H1 (cell line): ENCODE measurements at regions not wholly inside any gene's neighbourhood (a gene's known extent, or its start where the extent isn't known, plus 50 kb on each side); places are given as distances from the start of the nearest gene placed in this dataset.

ENCODE experiments used
- CTCF ChIA-PET: fragments of 300-600 bp; sonication (Branson Sonifier 250); formaldehyde crosslinking; loops from one replicate; lab custom pipeline; 2021; ENCODE audit not compliant: partially characterized antibody; lab: Charles Lee
- POLR2A ChIA-PET: fragments of 300-600 bp; sonication (Branson Sonifier 250); formaldehyde crosslinking; loops from one replicate; lab custom pipeline; 2021; ENCODE audit warnings: inconsistent platforms; ENCODE audit not compliant: partially characterized antibody; lab: Charles Lee
- DNase-seq, 2 experiments: peaks; one replicate each; pipeline versions ENCODE4 v3.0.0 to v3.0.0-alpha.2; 2010 to 2022; ENCODE audit warnings: low spot score in 2 of 2, low read depth in 1 of 2, mixed read lengths in 1 of 2
- FAIRE-seq: peaks from 2 replicates; lab custom pipeline; 2011; peaks lifted over from hg19 to GRCh38; lab: Jason Lieb, UNC
- H2AFZ ChIP-seq: 2 replicates; pipeline ENCODE4 v1.8.1; 2012; ENCODE audit warnings: low read length, inconsistent platforms
- H2AK5ac ChIP-seq: 2 replicates; pipeline ENCODE4 v1.6.1; 2013; ENCODE audit warnings: low read depth, low read length
- H2BK120ac ChIP-seq: replicated peaks from 2 replicates; pipeline ENCODE3; 2013; ENCODE audit warnings: low read depth, low read length, inconsistent platforms
- H2BK12ac ChIP-seq: 2 replicates; pipeline ENCODE4 v1.6.1; 2013; ENCODE audit warnings: low read depth, low read length
- H2BK15ac ChIP-seq: 2 replicates; pipeline ENCODE4 v1.6.1; 2013; ENCODE audit warnings: low read length
- H2BK20ac ChIP-seq: 2 replicates; pipeline ENCODE4 v1.6.1; 2013; ENCODE audit warnings: low read length
- H2BK5ac ChIP-seq: 2 replicates; pipeline ENCODE4 v1.6.1; 2013; ENCODE audit warnings: low read depth, low read length
- H3K14ac ChIP-seq: 2 replicates; pipeline ENCODE4 v1.6.1; 2013; ENCODE audit warnings: inconsistent platforms; ENCODE audit not compliant: insufficient read length
- H3K18ac ChIP-seq: 2 replicates; pipeline ENCODE4 v1.6.1; 2013; ENCODE audit warnings: low read length; ENCODE audit errors: extremely low read depth
- H3K23ac ChIP-seq: 2 replicates; pipeline ENCODE4 v1.6.1; 2013; ENCODE audit warnings: inconsistent platforms; ENCODE audit not compliant: insufficient read length
- H3K23me2 ChIP-seq: 2 replicates; pipeline ENCODE4 v1.6.1; 2013; ENCODE audit warnings: low read depth, low read length
- H3K27ac ChIP-seq: 2 replicates; pipeline ENCODE4 v1.6.1; 2011; ENCODE audit warnings: low read depth, low read length, inconsistent platforms
- H3K27me3 ChIP-seq, 4 experiments: replicated peaks in 1 of 4; 1 replicate in 1 of 4; 2 replicates in 3 of 4; pipeline versions ENCODE4 v1.6.1 to v1.8.1; 2011 to 2013; ENCODE audit warnings: low read length in 3 of 4, mild to moderate bottlenecking in 3 of 4, inconsistent platforms in 2 of 4, mixed read lengths in 2 of 4, moderate library complexity in 1 of 4; ENCODE audit not compliant: control insufficient read depth in 3 of 4, insufficient read depth in 3 of 4; ENCODE audit errors: extremely low read depth in 1 of 4
- H3K36me3 ChIP-seq, 4 experiments: 2 replicates each; pipeline versions ENCODE4 v1.6.1 to v1.8.1; 2011 to 2013; ENCODE audit warnings: mild to moderate bottlenecking in 4 of 4, low read length in 3 of 4, moderate library complexity in 2 of 4, control low read depth in 1 of 4, inconsistent platforms in 1 of 4; ENCODE audit not compliant: insufficient read depth in 4 of 4, control insufficient read depth in 2 of 4
- H3K4ac ChIP-seq: replicated peaks from 2 replicates; pipeline ENCODE3; 2013; ENCODE audit warnings: low read length, low read depth, mixed read lengths, inconsistent platforms; ENCODE audit not compliant: insufficient read length
- H3K4me1 ChIP-seq, 4 experiments: replicated peaks in 1 of 4; 1 replicate in 1 of 4; 2 replicates in 3 of 4; pipeline versions ENCODE4 v1.6.1 to v1.8.1; 2011 to 2013; ENCODE audit warnings: low read length in 3 of 4, inconsistent platforms in 2 of 4, mixed read lengths in 1 of 4; ENCODE audit not compliant: insufficient read depth in 4 of 4, control insufficient read depth in 3 of 4
- H3K4me2 ChIP-seq, 2 experiments: 2 replicates each; pipeline versions ENCODE4 v1.6.1 to v1.8.1; 2011 to 2013; ENCODE audit warnings: low read depth in 2 of 2, low read length in 2 of 2, control low read depth in 1 of 2, inconsistent platforms in 1 of 2, mild to moderate bottlenecking in 1 of 2; ENCODE audit not compliant: insufficient read depth in 1 of 2
- H3K4me3 ChIP-seq, 4 experiments: fragments of 200-600, 300-600 bp in 1 of 4; sonication (generic), shearing (Covaris generic), sonication (Bioruptor Twin) in 1 of 4; 2 replicates each; pipeline versions ENCODE4 v1.5.1 to v1.8.1; 2011 to 2016; ENCODE audit warnings: low read length in 4 of 4, low read depth in 3 of 4, control low read depth in 2 of 4, inconsistent platforms in 2 of 4, mild to moderate bottlenecking in 2 of 4, mixed read lengths in 1 of 4, moderate library complexity in 1 of 4; ENCODE audit not compliant: insufficient read depth in 2 of 4; ENCODE audit errors: extremely low read depth in 1 of 4
- H3K56ac ChIP-seq: replicated peaks from 2 replicates; pipeline ENCODE3; 2013; ENCODE audit warnings: low read depth, mild to moderate bottlenecking, mixed read lengths, low read length, inconsistent platforms; ENCODE audit not compliant: insufficient read length
- H3K79me1 ChIP-seq: 2 replicates; pipeline ENCODE4 v1.6.1; 2013; ENCODE audit warnings: low read depth, low read length, control low read depth
- H3K79me2 ChIP-seq, 2 experiments: 2 replicates each; pipeline versions ENCODE4 v1.6.1 to v1.8.1; 2012 to 2013; ENCODE audit warnings: low read length in 2 of 2, mild to moderate bottlenecking in 2 of 2, inconsistent platforms in 1 of 2; ENCODE audit not compliant: insufficient read depth in 2 of 2, control insufficient read depth in 1 of 2
- H3K9ac ChIP-seq, 4 experiments: replicated peaks in 1 of 4; 1 replicate in 1 of 4; 2 replicates in 3 of 4; pipeline versions ENCODE4 v1.6.1 to v1.8.1; 2011 to 2013; ENCODE audit warnings: low read depth in 3 of 4, low read length in 3 of 4, control low read depth in 2 of 4, mild to moderate bottlenecking in 2 of 4, moderate library complexity in 2 of 4, inconsistent platforms in 1 of 4; ENCODE audit errors: extremely low read depth in 1 of 4
- H3K9me3 ChIP-seq, 2 experiments: 2 replicates each; pipeline versions ENCODE4 v1.6.1 to v1.8.1; 2012 to 2013; ENCODE audit warnings: mild to moderate bottlenecking in 2 of 2, moderate library complexity in 2 of 2, control low read depth in 1 of 2, inconsistent platforms in 1 of 2, low read depth in 1 of 2, low read length in 1 of 2, mixed read lengths in 1 of 2; ENCODE audit not compliant: insufficient read depth in 2 of 2
- H4K20me1 ChIP-seq, 2 experiments: replicated peaks in 1 of 2; 2 replicates each; pipeline versions ENCODE3 to v1.8.1; 2011 to 2013; ENCODE audit warnings: inconsistent platforms in 2 of 2, low read length in 2 of 2, mild to moderate bottlenecking in 1 of 2; ENCODE audit not compliant: insufficient read depth in 2 of 2, control insufficient read depth in 1 of 2
- H4K5ac ChIP-seq: 2 replicates; pipeline ENCODE4 v1.6.1; 2013; ENCODE audit warnings: low read length, low read depth, mixed read lengths, inconsistent platforms; ENCODE audit not compliant: insufficient read length
- H4K8ac ChIP-seq: 2 replicates; pipeline ENCODE4 v1.8.0; 2013; ENCODE audit warnings: mild to moderate bottlenecking, moderate library complexity, low read length, inconsistent platforms; ENCODE audit not compliant: insufficient read depth; ENCODE audit errors: extremely low read depth
- H4K91ac ChIP-seq: replicated peaks from 2 replicates; pipeline ENCODE3; 2013; ENCODE audit warnings: low read length, mixed read lengths, inconsistent platforms; ENCODE audit not compliant: insufficient read length
- ATF2 ChIP-seq: IDR thresholded peaks from 2 replicates; pipeline ENCODE4 v1.6.1; 2012; ENCODE audit warnings: low read length, inconsistent platforms
- CTBP2 ChIP-seq: IDR thresholded peaks from 2 replicates; pipeline ENCODE4 v1.7.0; 2011; ENCODE audit warnings: borderline replicate concordance, mild to moderate bottlenecking, moderate library complexity, mixed read lengths, low read length; ENCODE audit not compliant: insufficient read depth, insufficient read length
- EGR1 ChIP-seq: IDR thresholded peaks from 2 replicates; pipeline ENCODE4 v1.6.1; 2011; ENCODE audit warnings: low read depth, low read length, borderline replicate concordance
- RBBP5 ChIP-seq: IDR thresholded peaks from 2 replicates; pipeline ENCODE4 v1.7.1; 2012; ENCODE audit warnings: low read depth, mild to moderate bottlenecking, inconsistent platforms, low read length, moderate library complexity, borderline replicate concordance
- SAP30 ChIP-seq: fragments of 300-600 bp; sonication (generic); IDR thresholded peaks from 2 replicates; pipeline ENCODE4 v1.7.1; 2012; ENCODE audit warnings: low read length, moderate library complexity, mild to moderate bottlenecking, inconsistent platforms; ENCODE audit not compliant: insufficient read depth, insufficient replicate concordance
- SIX5 ChIP-seq: IDR thresholded peaks from 2 replicates; pipeline ENCODE4 v1.6.1; 2011; ENCODE audit warnings: mild to moderate bottlenecking, low read depth, low read length
- SUZ12 ChIP-seq: fragments of 200-600 bp; sonication (generic); IDR thresholded peaks from 2 replicates; pipeline ENCODE4 v1.6.1; 2012; ENCODE audit warnings: mild to moderate bottlenecking, inconsistent platforms, low read length, moderate library complexity, mixed read lengths
- TAF7 ChIP-seq: optimal IDR thresholded peaks from 2 replicates; pipeline ENCODE3; 2011; ENCODE audit warnings: low read depth, mild to moderate bottlenecking, inconsistent platforms, low read length, moderate library complexity, borderline replicate concordance
- TBP ChIP-seq: IDR thresholded peaks from 2 replicates; pipeline ENCODE4 v1.6.1; 2011; ENCODE audit warnings: low read depth, low read length, improper control_type of control experiment
- WGBS, 2 experiments: shearing (Covaris generic) in 1 of 2; methylation state at CpG; one replicate each; pipeline versions ENCODE4 v1.1.6 to v1.1.7; 2013 to 2015; ENCODE audit warnings: low lambda C conversion rate in 2 of 2, mixed read lengths in 2 of 2, inconsistent platforms in 1 of 2, low coverage in 1 of 2, missing lambda C conversion rate in 1 of 2; ENCODE audit not compliant: insufficient replicate concordance in 2 of 2, insufficient coverage in 1 of 2, insufficient read length in 1 of 2; ENCODE audit errors: extremely low coverage in 1 of 2, missing lambda C conversion rate in 1 of 2; 5-methylcytosine and 5-hydroxymethylcytosine counted together

- Histone ChIP-seq H2BK15ac (no peak overlapping the region), H4K20me1 (no peaks in the 10 kb centered on the region), H2BK20ac (no peak overlapping the region), H3K56ac (no peak overlapping the region), H3K18ac (no peak overlapping the region), H3K4me2 (no peak overlapping the region), H2BK12ac (no peak overlapping the region), H3K4me3 (no peak overlapping the region), H3K27me3 (no peaks in the 10 kb centered on the region), H2AK5ac (no peak overlapping the region), H2AFZ (no peak overlapping the region), H3K79me2 (no peaks in the 10 kb centered on the region), H3K23ac (no peak overlapping the region), H3K9ac (no peak overlapping the region), H4K8ac (no peak overlapping the region), H2BK120ac (no peak overlapping the region), H3K36me3 (no peaks in the 10 kb centered on the region), H3K4me1 (no peaks in the 10 kb centered on the region), H2BK5ac (no peak overlapping the region), H3K14ac (no peak overlapping the region), H3K9me3 (no peaks in the 10 kb centered on the region), H3K27ac (no peak overlapping the region), H4K91ac (no peak overlapping the region), H4K5ac (no peak overlapping the region), H3K23me2 (no peaks in the 10 kb centered on the region), H3K79me1 (no peaks in the 10 kb centered on the region), H3K4ac (no peak overlapping the region)
- CTCF ChIA-PET = interaction anchor here (0.6 kb wide), 1 partner anchor 447 kb away, joined by 3 read pairs; no protein-coding TSS in a partner anchor
- TF ChIP-seq SIX5 (no peak), TBP (no peak), CTBP2 (no peak), SAP30 (no peak), EGR1 (no peak), SUZ12 (no peak), TAF7 (no peak), RBBP5 (no peak), ATF2 (no peak)
- no peak for DNase-seq
- no peak for FAIRE-seq
- WGBS, 2 experiments = 84% methylated on average over 3 of the region's 3 CpGs; no CpG with 5 or more reads in 1 of the 2 experiments
- POLR2A ChIA-PET = no interaction called here
These were observed 425.2 kb downstream of the FOXO1 start for GRCh38 chr13:40241125-40241798.
